WTC11 (cell line): ENCODE measurements at regions not wholly inside any gene's neighbourhood (a gene's known extent, or its start where the extent isn't known, plus 50 kb on each side); places are given as distances from the start of the nearest gene placed in this dataset.

Experiments used
- ATAC-seq: fragments of 200-7000 bp; cut with Tn5 transposase; 2 replicates; pipeline ENCODE4 v1.10.0; 2021; ENCODE audit warnings: mild to moderate bottlenecking, moderate library complexity
- CTCF ChIA-PET: fragments of 300-600 bp; sonication (Branson Sonifier 250); formaldehyde crosslinking; loops from one replicate; lab custom pipeline; 2021; ENCODE audit warnings: antibody characterized with exemption; lab: Charles Lee
- POLR2A ChIA-PET: fragments of 350-600 bp; sonication (Branson Sonifier 250); formaldehyde crosslinking; loops from one replicate; lab custom pipeline; 2021; ENCODE audit warnings: antibody characterized with exemption; lab: Charles Lee
- DNase-seq: peaks from one replicate; pipeline ENCODE4 v3.0.0; 2021; ENCODE audit warnings: low spot score
- H3K27ac Mint-ChIP-seq: 2 replicates; pipeline ENCODE4 v1.8.0; 2021; ENCODE audit warnings: mixed read lengths
- H3K27me3 Mint-ChIP-seq: 2 replicates; pipeline ENCODE4 v1.8.0; 2021; ENCODE audit warnings: low read depth, mild to moderate bottlenecking, moderate library complexity, mixed read lengths
- H3K36me3 Mint-ChIP-seq: 2 replicates; pipeline ENCODE4 v1.8.0; 2021; ENCODE audit warnings: mixed read lengths
- H3K4me1 Mint-ChIP-seq: 2 replicates; pipeline ENCODE4 v1.8.0; 2022; ENCODE audit warnings: mixed read lengths
- H3K4me3 Mint-ChIP-seq: 2 replicates; pipeline ENCODE4 v1.8.0; 2021; ENCODE audit warnings: mild to moderate bottlenecking, moderate library complexity, mixed read lengths
- H3K9me3 Mint-ChIP-seq: 2 replicates; pipeline ENCODE4 v1.8.0; 2021; ENCODE audit warnings: mixed read lengths
- ATF1 ChIP-seq: sonication (generic); formaldehyde crosslinking; IDR thresholded peaks from 2 replicates; pipeline ENCODE4 v1.8.1; 2023; ENCODE audit warnings: mild to moderate bottlenecking, moderate library complexity, missing genetic modification reagents
- GRHL2 ChIP-seq: fragments of 250-450 bp; sonication (Bioruptor Pico); IDR thresholded peaks from 2 replicates; pipeline ENCODE4 v1.8.0; 2022; ENCODE audit warnings: mild to moderate bottlenecking, moderate library complexity; ENCODE audit not compliant: insufficient replicate concordance, severe bottlenecking
- MYBL2 ChIP-seq: sonication (generic); formaldehyde crosslinking; IDR thresholded peaks from 2 replicates; pipeline ENCODE4 v1.8.1; 2023; ENCODE audit warnings: mild to moderate bottlenecking, moderate library complexity, missing genetic modification reagents
- NR1H2 ChIP-seq: sonication (generic); formaldehyde crosslinking; IDR thresholded peaks from 2 replicates; pipeline ENCODE4 v1.9.0; 2021; ENCODE audit warnings: mild to moderate bottlenecking, moderate library complexity, missing genetic modification reagents
- NR3C1 ChIP-seq: sonication (generic); formaldehyde crosslinking; conservative IDR thresholded peaks from 2 replicates; pipeline ENCODE4 v1.8.1; 2023; ENCODE audit warnings: low read depth, mild to moderate bottlenecking, missing genetic modification reagents
- RORB ChIP-seq: fragments of 250-450 bp; sonication (Bioruptor Pico); IDR thresholded peaks from 2 replicates; pipeline ENCODE4 v1.9.0; 2021; ENCODE audit warnings: mild to moderate bottlenecking
- SMAD3 ChIP-seq: sonication (generic); formaldehyde crosslinking; IDR thresholded peaks from 2 replicates; pipeline ENCODE4 v1.8.0; 2022; ENCODE audit warnings: missing genetic modification reagents, mild to moderate bottlenecking, borderline replicate concordance
- SOX15 ChIP-seq: fragments of 250-450 bp; sonication (Bioruptor Pico); IDR thresholded peaks from 2 replicates; pipeline ENCODE4 v1.9.0; 2021; ENCODE audit warnings: mild to moderate bottlenecking
- ZBTB21 ChIP-seq: sonication (generic); formaldehyde crosslinking; IDR thresholded peaks from 2 replicates; pipeline ENCODE4 v1.8.1; 2023; ENCODE audit warnings: mild to moderate bottlenecking, missing genetic modification reagents, borderline replicate concordance
- ZNF263 ChIP-seq: sonication (generic); formaldehyde crosslinking; IDR thresholded peaks from 2 replicates; pipeline ENCODE4 v1.8.1; 2022; ENCODE audit warnings: low read depth, mild to moderate bottlenecking, moderate library complexity, missing genetic modification reagents
- TF ChIP-seq, protein P1 (sequence below): sonication (generic); formaldehyde crosslinking; IDR thresholded peaks from 2 replicates; pipeline ENCODE4 v1.8.1; 2023; ENCODE audit warnings: mild to moderate bottlenecking, missing genetic modification reagents, borderline replicate concordance
- TF ChIP-seq, protein P2 (sequence below): sonication (generic); formaldehyde crosslinking; IDR thresholded peaks from 2 replicates; pipeline ENCODE4 v1.8.0; 2023; ENCODE audit warnings: mild to moderate bottlenecking, missing genetic modification reagents
- TF ChIP-seq, protein P3 (sequence below): sonication (generic); formaldehyde crosslinking; conservative IDR thresholded peaks from 2 replicates; pipeline ENCODE4 v1.8.1; 2022; ENCODE audit warnings: mild to moderate bottlenecking, missing genetic modification reagents
- TF ChIP-seq, protein P4 (sequence below): fragments of 200-600 bp; IDR thresholded peaks from 2 replicates; pipeline ENCODE4 v1.8.0; 2022; ENCODE audit warnings: antibody characterized with exemption
- TF ChIP-seq, protein P5 (sequence below): sonication (generic); formaldehyde crosslinking; IDR thresholded peaks from 2 replicates; pipeline ENCODE4 v1.8.0; 2022; ENCODE audit warnings: missing genetic modification reagents

DNA sequence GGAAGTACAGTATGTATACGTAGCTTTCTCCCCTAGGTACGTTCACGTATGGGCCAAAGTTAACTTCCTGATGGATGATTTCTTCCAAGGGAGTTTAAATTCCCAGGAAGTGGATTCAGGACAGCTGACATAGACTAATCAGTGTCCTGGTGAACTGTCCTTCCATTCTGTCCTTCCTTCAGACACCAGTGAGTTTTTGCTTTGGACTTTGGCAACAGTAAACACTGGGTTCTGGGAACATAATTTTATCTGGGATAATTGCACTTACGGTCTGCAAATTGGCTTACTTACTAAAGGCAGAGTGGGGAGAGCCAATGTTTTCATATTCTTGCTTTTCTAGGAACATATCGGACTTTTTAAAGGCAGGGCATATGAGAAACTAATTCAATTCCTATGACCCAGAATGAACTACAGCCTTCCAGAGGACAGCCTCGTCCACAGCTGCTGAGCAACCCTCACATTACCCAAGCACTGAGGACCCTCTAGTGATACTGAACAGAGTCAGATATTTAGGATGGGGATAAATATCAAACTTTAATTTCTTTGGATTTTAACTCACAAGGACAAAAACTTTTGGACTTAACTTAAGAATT lies 97.9 kb downstream of the RAB18 start:
- ATAC-seq (no peak), DNase-seq (no peak)
- ChIA-PET POLR2A (no interaction called here), CTCF (no interaction called here)
- H3K4me3 Mint-ChIP-seq, result no peak overlapping the region
- no peaks in the 10 kb centered on the region for H3K36me3 Mint-ChIP-seq
- H3K4me1 Mint-ChIP-seq, result peaks cover 3% of the 10 kb centered on the region
- H3K27ac Mint-ChIP-seq, result no peak overlapping the region
- H3K27me3 Mint-ChIP-seq, result no peaks in the 10 kb centered on the region
- no peaks in the 10 kb centered on the region; the same call in 1 of the 2 replicates for H3K9me3 Mint-ChIP-seq
- TF ChIP-seq RORB (CRISPR knock-in tag) (no peak), NR1H2 (CRISPR knock-in tag) (no peak), SOX15 (no peak), GRHL2 (CRISPR knock-in tag) (no peak), NR3C1 (no peak), MYBL2 (no peak), SMAD3 (CRISPR knock-in tag) (no peak), ZBTB21 (CRISPR knock-in tag) (no peak), ATF1 (CRISPR knock-in tag) (no peak), ZNF263 (CRISPR knock-in tag) (no peak)
- TF ChIP-seq, protein P1, sequence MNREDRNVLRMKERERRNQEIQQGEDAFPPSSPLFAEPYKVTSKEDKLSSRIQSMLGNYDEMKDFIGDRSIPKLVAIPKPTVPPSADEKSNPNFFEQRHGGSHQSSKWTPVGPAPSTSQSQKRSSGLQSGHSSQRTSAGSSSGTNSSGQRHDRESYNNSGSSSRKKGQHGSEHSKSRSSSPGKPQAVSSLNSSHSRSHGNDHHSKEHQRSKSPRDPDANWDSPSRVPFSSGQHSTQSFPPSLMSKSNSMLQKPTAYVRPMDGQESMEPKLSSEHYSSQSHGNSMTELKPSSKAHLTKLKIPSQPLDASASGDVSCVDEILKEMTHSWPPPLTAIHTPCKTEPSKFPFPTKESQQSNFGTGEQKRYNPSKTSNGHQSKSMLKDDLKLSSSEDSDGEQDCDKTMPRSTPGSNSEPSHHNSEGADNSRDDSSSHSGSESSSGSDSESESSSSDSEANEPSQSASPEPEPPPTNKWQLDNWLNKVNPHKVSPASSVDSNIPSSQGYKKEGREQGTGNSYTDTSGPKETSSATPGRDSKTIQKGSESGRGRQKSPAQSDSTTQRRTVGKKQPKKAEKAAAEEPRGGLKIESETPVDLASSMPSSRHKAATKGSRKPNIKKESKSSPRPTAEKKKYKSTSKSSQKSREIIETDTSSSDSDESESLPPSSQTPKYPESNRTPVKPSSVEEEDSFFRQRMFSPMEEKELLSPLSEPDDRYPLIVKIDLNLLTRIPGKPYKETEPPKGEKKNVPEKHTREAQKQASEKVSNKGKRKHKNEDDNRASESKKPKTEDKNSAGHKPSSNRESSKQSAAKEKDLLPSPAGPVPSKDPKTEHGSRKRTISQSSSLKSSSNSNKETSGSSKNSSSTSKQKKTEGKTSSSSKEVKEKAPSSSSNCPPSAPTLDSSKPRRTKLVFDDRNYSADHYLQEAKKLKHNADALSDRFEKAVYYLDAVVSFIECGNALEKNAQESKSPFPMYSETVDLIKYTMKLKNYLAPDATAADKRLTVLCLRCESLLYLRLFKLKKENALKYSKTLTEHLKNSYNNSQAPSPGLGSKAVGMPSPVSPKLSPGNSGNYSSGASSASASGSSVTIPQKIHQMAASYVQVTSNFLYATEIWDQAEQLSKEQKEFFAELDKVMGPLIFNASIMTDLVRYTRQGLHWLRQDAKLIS (CRISPR knock-in tag), result no peak
- TF ChIP-seq, protein P2, sequence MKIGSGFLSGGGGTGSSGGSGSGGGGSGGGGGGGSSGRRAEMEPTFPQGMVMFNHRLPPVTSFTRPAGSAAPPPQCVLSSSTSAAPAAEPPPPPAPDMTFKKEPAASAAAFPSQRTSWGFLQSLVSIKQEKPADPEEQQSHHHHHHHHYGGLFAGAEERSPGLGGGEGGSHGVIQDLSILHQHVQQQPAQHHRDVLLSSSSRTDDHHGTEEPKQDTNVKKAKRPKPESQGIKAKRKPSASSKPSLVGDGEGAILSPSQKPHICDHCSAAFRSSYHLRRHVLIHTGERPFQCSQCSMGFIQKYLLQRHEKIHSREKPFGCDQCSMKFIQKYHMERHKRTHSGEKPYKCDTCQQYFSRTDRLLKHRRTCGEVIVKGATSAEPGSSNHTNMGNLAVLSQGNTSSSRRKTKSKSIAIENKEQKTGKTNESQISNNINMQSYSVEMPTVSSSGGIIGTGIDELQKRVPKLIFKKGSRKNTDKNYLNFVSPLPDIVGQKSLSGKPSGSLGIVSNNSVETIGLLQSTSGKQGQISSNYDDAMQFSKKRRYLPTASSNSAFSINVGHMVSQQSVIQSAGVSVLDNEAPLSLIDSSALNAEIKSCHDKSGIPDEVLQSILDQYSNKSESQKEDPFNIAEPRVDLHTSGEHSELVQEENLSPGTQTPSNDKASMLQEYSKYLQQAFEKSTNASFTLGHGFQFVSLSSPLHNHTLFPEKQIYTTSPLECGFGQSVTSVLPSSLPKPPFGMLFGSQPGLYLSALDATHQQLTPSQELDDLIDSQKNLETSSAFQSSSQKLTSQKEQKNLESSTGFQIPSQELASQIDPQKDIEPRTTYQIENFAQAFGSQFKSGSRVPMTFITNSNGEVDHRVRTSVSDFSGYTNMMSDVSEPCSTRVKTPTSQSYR, result no peak
- TF ChIP-seq, protein P3, sequence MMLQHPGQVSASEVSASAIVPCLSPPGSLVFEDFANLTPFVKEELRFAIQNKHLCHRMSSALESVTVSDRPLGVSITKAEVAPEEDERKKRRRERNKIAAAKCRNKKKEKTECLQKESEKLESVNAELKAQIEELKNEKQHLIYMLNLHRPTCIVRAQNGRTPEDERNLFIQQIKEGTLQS (CRISPR knock-in tag), result no peak
- TF ChIP-seq, protein P4, sequence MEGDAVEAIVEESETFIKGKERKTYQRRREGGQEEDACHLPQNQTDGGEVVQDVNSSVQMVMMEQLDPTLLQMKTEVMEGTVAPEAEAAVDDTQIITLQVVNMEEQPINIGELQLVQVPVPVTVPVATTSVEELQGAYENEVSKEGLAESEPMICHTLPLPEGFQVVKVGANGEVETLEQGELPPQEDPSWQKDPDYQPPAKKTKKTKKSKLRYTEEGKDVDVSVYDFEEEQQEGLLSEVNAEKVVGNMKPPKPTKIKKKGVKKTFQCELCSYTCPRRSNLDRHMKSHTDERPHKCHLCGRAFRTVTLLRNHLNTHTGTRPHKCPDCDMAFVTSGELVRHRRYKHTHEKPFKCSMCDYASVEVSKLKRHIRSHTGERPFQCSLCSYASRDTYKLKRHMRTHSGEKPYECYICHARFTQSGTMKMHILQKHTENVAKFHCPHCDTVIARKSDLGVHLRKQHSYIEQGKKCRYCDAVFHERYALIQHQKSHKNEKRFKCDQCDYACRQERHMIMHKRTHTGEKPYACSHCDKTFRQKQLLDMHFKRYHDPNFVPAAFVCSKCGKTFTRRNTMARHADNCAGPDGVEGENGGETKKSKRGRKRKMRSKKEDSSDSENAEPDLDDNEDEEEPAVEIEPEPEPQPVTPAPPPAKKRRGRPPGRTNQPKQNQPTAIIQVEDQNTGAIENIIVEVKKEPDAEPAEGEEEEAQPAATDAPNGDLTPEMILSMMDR, result no peak
- TF ChIP-seq, protein P5, sequence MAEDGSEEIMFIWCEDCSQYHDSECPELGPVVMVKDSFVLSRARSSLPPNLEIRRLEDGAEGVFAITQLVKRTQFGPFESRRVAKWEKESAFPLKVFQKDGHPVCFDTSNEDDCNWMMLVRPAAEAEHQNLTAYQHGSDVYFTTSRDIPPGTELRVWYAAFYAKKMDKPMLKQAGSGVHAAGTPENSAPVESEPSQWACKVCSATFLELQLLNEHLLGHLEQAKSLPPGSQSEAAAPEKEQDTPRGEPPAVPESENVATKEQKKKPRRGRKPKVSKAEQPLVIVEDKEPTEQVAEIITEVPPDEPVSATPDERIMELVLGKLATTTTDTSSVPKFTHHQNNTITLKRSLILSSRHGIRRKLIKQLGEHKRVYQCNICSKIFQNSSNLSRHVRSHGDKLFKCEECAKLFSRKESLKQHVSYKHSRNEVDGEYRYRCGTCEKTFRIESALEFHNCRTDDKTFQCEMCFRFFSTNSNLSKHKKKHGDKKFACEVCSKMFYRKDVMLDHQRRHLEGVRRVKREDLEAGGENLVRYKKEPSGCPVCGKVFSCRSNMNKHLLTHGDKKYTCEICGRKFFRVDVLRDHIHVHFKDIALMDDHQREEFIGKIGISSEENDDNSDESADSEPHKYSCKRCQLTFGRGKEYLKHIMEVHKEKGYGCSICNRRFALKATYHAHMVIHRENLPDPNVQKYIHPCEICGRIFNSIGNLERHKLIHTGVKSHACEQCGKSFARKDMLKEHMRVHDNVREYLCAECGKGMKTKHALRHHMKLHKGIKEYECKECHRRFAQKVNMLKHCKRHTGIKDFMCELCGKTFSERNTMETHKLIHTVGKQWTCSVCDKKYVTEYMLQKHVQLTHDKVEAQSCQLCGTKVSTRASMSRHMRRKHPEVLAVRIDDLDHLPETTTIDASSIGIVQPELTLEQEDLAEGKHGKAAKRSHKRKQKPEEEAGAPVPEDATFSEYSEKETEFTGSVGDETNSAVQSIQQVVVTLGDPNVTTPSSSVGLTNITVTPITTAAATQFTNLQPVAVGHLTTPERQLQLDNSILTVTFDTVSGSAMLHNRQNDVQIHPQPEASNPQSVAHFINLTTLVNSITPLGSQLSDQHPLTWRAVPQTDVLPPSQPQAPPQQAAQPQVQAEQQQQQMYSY (CRISPR knock-in tag), result no peak
